PC-3 (cell line): ENCODE measurements at regions not wholly inside any gene's neighbourhood (a gene's known extent, or its start where the extent isn't known, plus 50 kb on each side); places are given as distances from the start of the nearest gene placed in this dataset.

ENCODE experiments used
- ATAC-seq: fragments of 200-7000 bp; cut with Tn5 transposase; 2 replicates; pipeline ENCODE4 v1.9.1; 2020; ENCODE audit warnings: mild to moderate bottlenecking, moderate library complexity
- BruUV-seq: library from RNA; stranded (reverse); fragments of 400-500 nt; replicated peaks from 2 replicates; lab custom pipeline; 2021; lab: Mats Ljungman, UMichigan
- CTCF ChIA-PET: fragments of 300-600 bp; sonication (Branson Sonifier 250); formaldehyde crosslinking; loops from one replicate; lab custom pipeline; 2022; ENCODE audit warnings: antibody characterized with exemption; lab: Charles Lee
- POLR2A ChIA-PET: fragments of 300-600 bp; sonication (Branson Sonifier 250); formaldehyde crosslinking; loops from one replicate; lab custom pipeline; 2022; ENCODE audit warnings: antibody characterized with exemption; ENCODE audit not compliant: unreplicated experiment; lab: Charles Lee
- DNase-seq: peaks from one replicate; pipeline ENCODE4 v3.0.0-alpha.2; 2015
- H2AFZ ChIP-seq: fragments of 300-600 bp; sonication (generic); 2 replicates; pipeline ENCODE4 v1.6.0; 2016; ENCODE audit warnings: antibody characterized with exemption, low read length
- H3F3A ChIP-seq: fragments of 300-600 bp; sonication (generic); one replicate; pipeline ENCODE4 v1.6.0; 2017; ENCODE audit warnings: antibody characterized with exemption, low read length, control low read depth, mild to moderate bottlenecking; ENCODE audit not compliant: unreplicated experiment
- H3K27ac ChIP-seq: fragments of 300-600 bp; sonication (generic); 2 replicates; pipeline ENCODE4 v1.5.1; 2016; ENCODE audit warnings: mild to moderate bottlenecking, low read length
- H3K27me3 ChIP-seq: fragments of 300-600 bp; sonication (generic); 2 replicates; pipeline ENCODE4 v1.6.1; 2016; ENCODE audit warnings: low read length, mixed read lengths
- H3K36me3 ChIP-seq: fragments of 300-600 bp; sonication (generic); 2 replicates; pipeline ENCODE4 v1.6.1; 2016; ENCODE audit warnings: low read depth, mixed run types, low read length, mixed read lengths
- H3K4me1 ChIP-seq: fragments of 300-600 bp; sonication (generic); 2 replicates; pipeline ENCODE4 v1.5.1; 2016; ENCODE audit warnings: low read length; ENCODE audit not compliant: insufficient read depth
- H3K4me2 ChIP-seq: fragments of 300-600 bp; sonication (generic); 2 replicates; pipeline ENCODE4 v1.6.0; 2016; ENCODE audit warnings: low read length
- H3K4me3 ChIP-seq: fragments of 300-600 bp; sonication (generic); 2 replicates; pipeline ENCODE4 v1.5.1; 2016; ENCODE audit warnings: mild to moderate bottlenecking, low read length, mixed read lengths
- H3K79me2 ChIP-seq: fragments of 300-600 bp; sonication (generic); 2 replicates; pipeline ENCODE4 v1.6.1; 2017; ENCODE audit warnings: low read length, mixed read lengths
- H3K9ac ChIP-seq: fragments of 300-600 bp; sonication (generic); 2 replicates; pipeline ENCODE4 v1.6.0; 2016; ENCODE audit warnings: mild to moderate bottlenecking, low read length
- H3K9me2 ChIP-seq: fragments of 300-600 bp; sonication (generic); replicated peaks from 2 replicates; pipeline ENCODE4 v1.6.1; 2016; ENCODE audit warnings: mixed run types, low read length, mixed read lengths
- H3K9me3 ChIP-seq: fragments of 300-600 bp; sonication (generic); 2 replicates; pipeline ENCODE4 v1.6.1; 2016; ENCODE audit warnings: low read length, mixed read lengths
- H4K20me1 ChIP-seq: fragments of 300-600 bp; sonication (generic); 2 replicates; pipeline ENCODE4 v1.6.1; 2016; ENCODE audit warnings: low read length, mixed read lengths
- EZH2 ChIP-seq: fragments of 300-600 bp; sonication (generic); IDR thresholded peaks from one replicate; pipeline ENCODE4 v1.6.1; 2017; ENCODE audit warnings: antibody characterized with exemption, mild to moderate bottlenecking, low read length; ENCODE audit not compliant: unreplicated experiment
- EZH2phosphoT487 ChIP-seq: fragments of 300-600 bp; sonication (generic); IDR thresholded peaks from 2 replicates; pipeline ENCODE4 v1.6.1; 2018; ENCODE audit warnings: mild to moderate bottlenecking, antibody characterized with exemption, low read length, borderline replicate concordance
- intact Hi-C: fragments of 100-400 bp; cut with micrococcal nuclease; formaldehyde crosslinking; loops from 2 replicates; pipeline ENCODE4 v1.9.0; 2023
- TF ChIP-seq, protein P1 (sequence below): fragments of 300-600 bp; sonication (generic); conservative IDR thresholded peaks from 2 replicates; pipeline ENCODE4 v1.5.1; 2017; ENCODE audit warnings: antibody characterized with exemption, low read depth, mild to moderate bottlenecking, low read length

DNA sequence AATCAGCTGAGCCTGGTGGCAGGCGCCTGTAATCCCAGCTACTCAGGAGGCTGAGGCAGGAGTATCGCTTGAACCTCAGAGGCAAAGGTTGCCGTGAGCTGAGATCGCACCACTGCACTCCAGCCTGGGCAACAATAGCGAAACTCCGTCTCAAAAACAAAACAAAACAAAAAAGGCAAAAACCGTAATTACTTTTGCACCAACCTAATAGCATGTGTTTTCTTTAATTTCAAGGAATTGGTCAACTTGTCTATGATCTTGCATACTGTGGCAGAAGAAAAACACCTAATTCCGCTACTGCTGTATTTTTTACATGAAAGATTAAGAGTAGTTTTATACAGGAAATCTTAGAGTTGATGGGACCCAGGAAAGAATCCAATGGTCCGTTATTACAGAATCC, 241.2 kb downstream of the COL4A1 start:
- DNase-seq (no peak), ATAC-seq (no peak)
- Histone ChIP-seq H3K27ac (no peak overlapping the region), H3K4me2 (no peak overlapping the region), H2AFZ (no peak overlapping the region), H3K36me3 (no peaks in the 10 kb centered on the region), H3K27me3 (no peaks in the 10 kb centered on the region), H3K4me1 (peaks cover 7% of the 10 kb centered on the region; the same call in 1 of the 2 replicates), H3K4me3 (no peak overlapping the region), H4K20me1 (no peaks in the 10 kb centered on the region), H3K9me2 (no peaks in the 10 kb centered on the region), H3K9ac (no peak overlapping the region), H3K79me2 (no peaks in the 10 kb centered on the region), H3F3A (no peaks in the 10 kb centered on the region), H3K9me3 (no peaks in the 10 kb centered on the region)
- BruUV-seq, result no TSS peak
- TF ChIP-seq, protein P1, sequence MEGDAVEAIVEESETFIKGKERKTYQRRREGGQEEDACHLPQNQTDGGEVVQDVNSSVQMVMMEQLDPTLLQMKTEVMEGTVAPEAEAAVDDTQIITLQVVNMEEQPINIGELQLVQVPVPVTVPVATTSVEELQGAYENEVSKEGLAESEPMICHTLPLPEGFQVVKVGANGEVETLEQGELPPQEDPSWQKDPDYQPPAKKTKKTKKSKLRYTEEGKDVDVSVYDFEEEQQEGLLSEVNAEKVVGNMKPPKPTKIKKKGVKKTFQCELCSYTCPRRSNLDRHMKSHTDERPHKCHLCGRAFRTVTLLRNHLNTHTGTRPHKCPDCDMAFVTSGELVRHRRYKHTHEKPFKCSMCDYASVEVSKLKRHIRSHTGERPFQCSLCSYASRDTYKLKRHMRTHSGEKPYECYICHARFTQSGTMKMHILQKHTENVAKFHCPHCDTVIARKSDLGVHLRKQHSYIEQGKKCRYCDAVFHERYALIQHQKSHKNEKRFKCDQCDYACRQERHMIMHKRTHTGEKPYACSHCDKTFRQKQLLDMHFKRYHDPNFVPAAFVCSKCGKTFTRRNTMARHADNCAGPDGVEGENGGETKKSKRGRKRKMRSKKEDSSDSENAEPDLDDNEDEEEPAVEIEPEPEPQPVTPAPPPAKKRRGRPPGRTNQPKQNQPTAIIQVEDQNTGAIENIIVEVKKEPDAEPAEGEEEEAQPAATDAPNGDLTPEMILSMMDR, result no peak
- TF ChIP-seq EZH2phosphoT487, result no peak
- TF ChIP-seq EZH2, result no peak
- intact Hi-C loops, result no loop called here
- ChIA-PET POLR2A (no interaction called here), CTCF (no interaction called here)

DNA sequence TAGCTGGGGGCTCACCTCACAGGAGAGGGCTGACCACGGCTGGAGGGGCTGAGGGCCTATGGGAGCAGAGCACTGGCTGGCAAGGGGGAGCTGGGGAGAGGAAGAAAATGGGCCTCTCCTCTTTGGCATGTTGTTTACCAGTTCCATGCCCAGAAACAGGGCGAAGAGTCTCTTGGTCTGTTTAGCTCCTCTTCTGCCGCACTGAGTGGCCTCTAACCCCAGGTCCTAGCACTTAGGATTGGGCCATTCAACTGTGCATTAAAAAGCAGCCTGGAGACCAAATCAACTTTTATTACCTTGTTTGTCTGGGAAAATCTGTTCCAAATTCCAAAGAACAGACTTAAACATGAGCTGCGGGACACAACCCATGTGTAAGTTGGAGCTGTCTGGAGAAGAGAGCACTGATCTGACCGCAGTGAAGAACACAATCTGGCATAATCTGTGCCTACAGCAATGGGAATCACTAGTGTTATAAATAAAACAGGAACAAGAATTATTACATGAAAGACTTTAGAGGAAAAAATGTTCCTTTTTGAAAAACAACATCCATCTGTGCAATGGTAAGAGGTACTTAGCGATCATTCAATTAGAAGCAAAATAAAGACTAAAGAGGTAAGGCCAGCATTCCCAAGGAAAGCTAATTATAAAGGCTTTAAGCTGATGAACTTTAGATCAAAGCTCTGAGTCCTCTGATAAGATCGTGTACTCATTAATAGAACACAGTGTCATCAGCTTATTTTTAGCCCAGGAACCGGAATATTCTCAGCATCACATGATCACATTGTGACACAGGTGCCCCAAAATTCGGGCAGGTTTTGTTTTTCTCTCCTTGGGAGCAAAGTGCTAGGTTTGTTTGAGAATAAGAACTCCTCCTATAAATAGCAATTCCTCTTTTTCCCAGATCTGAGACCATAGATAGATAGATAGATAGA, 243.2 kb downstream of the COL4A1 start:
- H3K4me1 ChIP-seq, result no peaks in the 10 kb centered on the region
- CTCF ChIA-PET, result no interaction called here
- DNase-seq (no peak), ATAC-seq (no peak)
- H3K4me3 ChIP-seq, result no peak overlapping the region
- H4K20me1 ChIP-seq, result no peaks in the 10 kb centered on the region
- intact Hi-C loops, result no loop called here
- H3K27me3 ChIP-seq, result no peaks in the 10 kb centered on the region
- H3F3A ChIP-seq, result no peaks in the 10 kb centered on the region
- H3K4me2 ChIP-seq, result no peak overlapping the region
- no peak overlapping the region for H3K9ac ChIP-seq
- H2AFZ ChIP-seq, result no peak overlapping the region
- H3K79me2 ChIP-seq, result no peaks in the 10 kb centered on the region
- no peaks in the 10 kb centered on the region for H3K9me3 ChIP-seq
- no peaks in the 10 kb centered on the region for H3K9me2 ChIP-seq
- POLR2A ChIA-PET, result no interaction called here
- H3K27ac ChIP-seq, result no peak overlapping the region
- no peaks in the 10 kb centered on the region for H3K36me3 ChIP-seq
- no TSS peak for BruUV-seq
- TF ChIP-seq EZH2phosphoT487, result no peak
- TF ChIP-seq, protein P1, result no peak
- no peak for TF ChIP-seq EZH2
